ENCODE measurements at regions not wholly inside any gene's neighbourhood (a gene's known extent, or its start where the extent isn't known, plus 50 kb on each side); places are given as distances from the start of the nearest gene placed in this dataset.

- TF ChIP-seq, protein P1, sequence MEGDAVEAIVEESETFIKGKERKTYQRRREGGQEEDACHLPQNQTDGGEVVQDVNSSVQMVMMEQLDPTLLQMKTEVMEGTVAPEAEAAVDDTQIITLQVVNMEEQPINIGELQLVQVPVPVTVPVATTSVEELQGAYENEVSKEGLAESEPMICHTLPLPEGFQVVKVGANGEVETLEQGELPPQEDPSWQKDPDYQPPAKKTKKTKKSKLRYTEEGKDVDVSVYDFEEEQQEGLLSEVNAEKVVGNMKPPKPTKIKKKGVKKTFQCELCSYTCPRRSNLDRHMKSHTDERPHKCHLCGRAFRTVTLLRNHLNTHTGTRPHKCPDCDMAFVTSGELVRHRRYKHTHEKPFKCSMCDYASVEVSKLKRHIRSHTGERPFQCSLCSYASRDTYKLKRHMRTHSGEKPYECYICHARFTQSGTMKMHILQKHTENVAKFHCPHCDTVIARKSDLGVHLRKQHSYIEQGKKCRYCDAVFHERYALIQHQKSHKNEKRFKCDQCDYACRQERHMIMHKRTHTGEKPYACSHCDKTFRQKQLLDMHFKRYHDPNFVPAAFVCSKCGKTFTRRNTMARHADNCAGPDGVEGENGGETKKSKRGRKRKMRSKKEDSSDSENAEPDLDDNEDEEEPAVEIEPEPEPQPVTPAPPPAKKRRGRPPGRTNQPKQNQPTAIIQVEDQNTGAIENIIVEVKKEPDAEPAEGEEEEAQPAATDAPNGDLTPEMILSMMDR (IDR thresholded peaks at IDR 0.05): no peak
- no peak for TF ChIP-seq POLR2A (IDR thresholded peaks at IDR 0.05)
Measured at GRCh38 chr11:127618721-127619120, 618.2 kb upstream of the KIRREL3 start.

All from prostate gland (tissue), 2 donors.